ENCODE measurements at regions not wholly inside any gene's neighbourhood (a gene's known extent, or its start where the extent isn't known, plus 50 kb on each side); places are given as distances from the start of the nearest gene placed in this dataset.

- TF ChIP-seq CTCF (IDR thresholded peaks at IDR 0.05) = no peak
Observed at GRCh38 chr7:98565103-98565502, 52.0 kb upstream of the NPTX2 start.

GRCh38 chr7:98562871-98563495 is 54.1 kb upstream of the NPTX2 start:
- Histone ChIP-seq H3K4me3 (no peak overlapping the region), H3K9me3 (peaks cover 0 to 17% (median 0%) of the 10 kb centered on the region in 11 donors), H3K27me3 (peaks cover 0 to 26% (median 4%) of the 10 kb centered on the region in 7 donors), H3K4me1 (no peaks in the 10 kb centered on the region), H3K36me3 (no peaks in the 10 kb centered on the region), H3K27ac (no peak overlapping the region)
- intact Hi-C loops (cut with DNase I) = loop anchor here in 1 of 10 donors (10.0 kb wide), 1 partner anchor 62 kb away; no protein-coding TSS in a partner anchor
- 73 to 80% methylated on average over 5 of the region's 5 CpGs for WGBS, 2 donors
- ATAC-seq (no peak), DNase-seq (no peak)
- no peak for TF ChIP-seq CTCF (IDR thresholded peaks at IDR 0.05)

More at GRCh38 chr7:98565103-98565502, 52.0 kb upstream of the NPTX2 start:
- H3K27ac ChIP-seq = no peak overlapping the region
- no peaks in the 10 kb centered on the region for H3K4me1 ChIP-seq
- intact Hi-C loops (cut with DNase I) = loop anchor here in 1 of 10 donors (10.0 kb wide), 1 partner anchor 60 kb away; no protein-coding TSS in a partner anchor
- peaks cover 0 to 39% (median 4%) of the 10 kb centered on the region in 7 donors for H3K27me3 ChIP-seq
- H3K9me3 ChIP-seq = peaks cover 0 to 16% (median 0%) of the 10 kb centered on the region in 11 donors
- ATAC-seq = no peak
- 55 to 62% methylated on average over 3 of the region's 3 CpGs for WGBS, 2 donors
- DNase-seq = no peak
- no peaks in the 10 kb centered on the region for H3K36me3 ChIP-seq
- H3K4me3 ChIP-seq = no peak overlapping the region

- H3K27me3 ChIP-seq = peaks cover 0 to 24% (median 4%) of the 10 kb centered on the region in 7 donors
- ATAC-seq (no peak), DNase-seq (no peak)
- TF ChIP-seq CTCF (IDR thresholded peaks at IDR 0.05) = no peak
- H3K9me3 ChIP-seq = peaks cover 0 to 17% (median 0%) of the 10 kb centered on the region in 11 donors
- no peak overlapping the region for H3K27ac ChIP-seq
- H3K36me3 ChIP-seq = no peaks in the 10 kb centered on the region
- H3K4me1 ChIP-seq = no peaks in the 10 kb centered on the region
- intact Hi-C loops (cut with DNase I) = loop anchor here in 1 of 10 donors (10.0 kb wide), 1 partner anchor 62 kb away; no protein-coding TSS in a partner anchor
- no peak overlapping the region for H3K4me3 ChIP-seq
Observed at GRCh38 chr7:98562381-98562823, 54.7 kb upstream of the NPTX2 start.

- intact Hi-C loops (cut with DNase I) = loop anchor here in 1 of 10 donors (10.0 kb wide), 1 partner anchor 65 kb away; no protein-coding TSS in a partner anchor
- no peak for DNase-seq
- no peaks in the 10 kb centered on the region for H3K36me3 ChIP-seq
- no peak overlapping the region for H3K4me3 ChIP-seq
- no peak for TF ChIP-seq CTCF (IDR thresholded peaks at IDR 0.05)
- H3K27me3 ChIP-seq = peaks cover 0 to 27% (median 4%) of the 10 kb centered on the region in 7 donors
- no peak for ATAC-seq
- no peak overlapping the region for H3K27ac ChIP-seq
- H3K4me1 ChIP-seq = no peaks in the 10 kb centered on the region
- H3K9me3 ChIP-seq = peaks cover 0 to 15% (median 0%) of the 10 kb centered on the region in 11 donors
- 40 to 46% methylated on average over 3 of the region's 3 CpGs for WGBS, 2 donors
Observed at GRCh38 chr7:98559958-98560357, 57.1 kb upstream of the NPTX2 start.
